ENCODE measurements at regions not wholly inside any gene's neighbourhood (a gene's known extent, or its start where the extent isn't known, plus 50 kb on each side); places are given as distances from the start of the nearest gene placed in this dataset.
"Not testable (repeated sequence)": the region's sequence is repeated elsewhere in the genome, so short reads cannot be mapped to it uniquely, and the experiment has no call there.

DNA sequence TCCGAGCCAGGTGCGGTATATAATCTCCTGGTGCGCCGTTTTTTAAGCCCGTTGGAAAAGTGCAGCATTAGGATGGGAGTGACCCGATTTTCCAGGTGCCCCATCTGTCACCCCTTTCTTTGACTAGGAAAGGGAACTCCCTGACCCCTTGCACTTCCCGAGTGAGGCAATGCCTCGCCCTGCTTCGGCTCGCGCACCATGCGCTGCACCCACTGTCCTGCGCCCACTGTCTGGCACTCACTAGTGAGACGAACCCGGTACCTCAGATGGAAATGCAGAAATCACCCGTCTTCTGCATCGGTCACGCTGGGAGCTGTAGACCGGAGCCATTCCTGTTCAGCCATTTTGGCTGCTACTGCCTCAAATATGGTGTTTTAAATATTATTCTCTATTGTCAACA is 198.0 kb downstream of the MEIS1 start:
- intact Hi-C loops (cut with micrococcal nuclease); H3K36me3 ChIP-seq (ENCODE audit: control insufficient read depth, insufficient read depth, low read length); H3K4me1 Mint-ChIP-seq; ATAC-seq; H3K4me3 Mint-ChIP-seq; DNase-seq; H3K27me3 Mint-ChIP-seq (ENCODE audit: low read depth in 2 of 2); H3K27me3 ChIP-seq (ENCODE audit: control insufficient read depth, insufficient read depth, low read length); H3K4me3 ChIP-seq (ENCODE audit: low read length); H3K9me3 Mint-ChIP-seq; H3K4me1 ChIP-seq (ENCODE audit: control insufficient read depth, insufficient read depth, low read length); H3K36me3 Mint-ChIP-seq; H3K27ac ChIP-seq (ENCODE audit: low read length); H3K27ac Mint-ChIP-seq; H3K9me3 ChIP-seq (ENCODE audit: control insufficient read depth, insufficient read depth, low read length): not testable (repeated sequence)
- WGBS (ENCODE audit: insufficient coverage): 92% methylated on average over 19 of the region's 19 CpGs

DNA sequence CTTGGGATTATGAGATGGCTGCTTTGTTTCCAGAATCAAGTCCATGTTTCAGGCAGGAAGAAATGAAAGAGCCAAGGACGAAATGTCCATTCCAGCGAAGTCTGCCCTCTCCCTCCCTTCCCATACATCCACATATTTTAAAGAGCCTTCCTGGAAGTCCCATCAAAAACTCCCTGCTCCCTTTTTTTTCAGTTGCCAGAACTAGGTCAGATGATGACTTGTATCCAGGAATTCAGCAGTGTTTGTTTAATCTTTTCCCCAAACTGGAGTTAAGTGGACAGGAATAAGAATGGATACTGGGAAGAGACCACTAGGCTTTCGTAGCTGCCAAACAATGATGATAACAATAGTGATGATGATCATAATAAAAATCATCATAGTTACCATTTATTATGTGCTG is 198.7 kb downstream of the MEIS1 start:
- H3K36me3 ChIP-seq (ENCODE audit: control insufficient read depth, insufficient read depth, low read length): no peaks in the 10 kb centered on the region
- no peak overlapping the region for H3K4me3 Mint-ChIP-seq
- 92% methylated on average over 2 of the region's 3 CpGs for WGBS (ENCODE audit: insufficient coverage)
- no peaks in the 10 kb centered on the region for H3K27me3 ChIP-seq (ENCODE audit: control insufficient read depth, insufficient read depth, low read length)
- H3K4me3 ChIP-seq (ENCODE audit: low read length): no peak overlapping the region
- intact Hi-C loops (cut with micrococcal nuclease): no loop called here
- no peaks in the 10 kb centered on the region for H3K4me1 Mint-ChIP-seq
- no peak for DNase-seq
- H3K9me3 ChIP-seq (ENCODE audit: control insufficient read depth, insufficient read depth, low read length): peaks cover 8% of the 10 kb centered on the region
- peaks cover 0 to 2% of the 10 kb centered on the region in 2 donors for H3K27me3 Mint-ChIP-seq (ENCODE audit: low read depth in 2 of 2)
- no peak for ATAC-seq
- no peaks in the 10 kb centered on the region for H3K4me1 ChIP-seq (ENCODE audit: control insufficient read depth, insufficient read depth, low read length)
- peaks cover 6 to 7% of the 10 kb centered on the region in 2 donors for H3K9me3 Mint-ChIP-seq
- no peaks in the 10 kb centered on the region for H3K36me3 Mint-ChIP-seq
- H3K27ac ChIP-seq (ENCODE audit: low read length): no peak overlapping the region
- H3K27ac Mint-ChIP-seq: no peak overlapping the region
- TF ChIP-seq, protein P1, sequence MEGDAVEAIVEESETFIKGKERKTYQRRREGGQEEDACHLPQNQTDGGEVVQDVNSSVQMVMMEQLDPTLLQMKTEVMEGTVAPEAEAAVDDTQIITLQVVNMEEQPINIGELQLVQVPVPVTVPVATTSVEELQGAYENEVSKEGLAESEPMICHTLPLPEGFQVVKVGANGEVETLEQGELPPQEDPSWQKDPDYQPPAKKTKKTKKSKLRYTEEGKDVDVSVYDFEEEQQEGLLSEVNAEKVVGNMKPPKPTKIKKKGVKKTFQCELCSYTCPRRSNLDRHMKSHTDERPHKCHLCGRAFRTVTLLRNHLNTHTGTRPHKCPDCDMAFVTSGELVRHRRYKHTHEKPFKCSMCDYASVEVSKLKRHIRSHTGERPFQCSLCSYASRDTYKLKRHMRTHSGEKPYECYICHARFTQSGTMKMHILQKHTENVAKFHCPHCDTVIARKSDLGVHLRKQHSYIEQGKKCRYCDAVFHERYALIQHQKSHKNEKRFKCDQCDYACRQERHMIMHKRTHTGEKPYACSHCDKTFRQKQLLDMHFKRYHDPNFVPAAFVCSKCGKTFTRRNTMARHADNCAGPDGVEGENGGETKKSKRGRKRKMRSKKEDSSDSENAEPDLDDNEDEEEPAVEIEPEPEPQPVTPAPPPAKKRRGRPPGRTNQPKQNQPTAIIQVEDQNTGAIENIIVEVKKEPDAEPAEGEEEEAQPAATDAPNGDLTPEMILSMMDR (IDR thresholded peaks at IDR 0.05): no peak

DNA sequence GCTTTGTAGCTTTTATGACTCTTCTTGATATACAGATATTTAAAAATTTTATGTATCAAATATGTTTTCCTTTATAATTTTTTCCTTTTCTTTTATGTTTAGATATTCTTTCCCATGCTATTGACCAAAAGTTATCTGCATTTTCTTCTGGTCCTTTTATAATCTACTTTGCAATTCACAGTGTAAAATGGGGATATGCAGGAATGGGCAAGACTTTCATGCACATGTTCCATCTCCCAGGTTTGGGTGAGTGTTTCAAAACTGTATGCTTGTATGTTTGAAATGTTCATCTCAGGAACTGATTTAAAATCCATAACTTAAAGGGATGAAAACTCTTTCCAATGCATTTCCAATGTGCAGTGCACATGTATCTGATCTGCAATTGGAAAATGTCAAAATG is 199.9 kb downstream of the MEIS1 start:
- H3K4me1 Mint-ChIP-seq: no peaks in the 10 kb centered on the region
- DNase-seq: no peak
- no peak overlapping the region for H3K27ac Mint-ChIP-seq
- Histone ChIP-seq H3K4me3 (ENCODE audit: low read length) (no peak overlapping the region), H3K36me3 (ENCODE audit: control insufficient read depth, insufficient read depth, low read length) (no peaks in the 10 kb centered on the region), H3K9me3 (ENCODE audit: control insufficient read depth, insufficient read depth, low read length) (peaks cover 8% of the 10 kb centered on the region), H3K27ac (ENCODE audit: low read length) (no peak overlapping the region), H3K4me1 (ENCODE audit: control insufficient read depth, insufficient read depth, low read length) (no peaks in the 10 kb centered on the region), H3K27me3 (ENCODE audit: control insufficient read depth, insufficient read depth, low read length) (no peaks in the 10 kb centered on the region)
- no peak for ATAC-seq
- peaks cover 6 to 7% of the 10 kb centered on the region in 2 donors for H3K9me3 Mint-ChIP-seq
- H3K36me3 Mint-ChIP-seq: no peaks in the 10 kb centered on the region
- intact Hi-C loops (cut with micrococcal nuclease): no loop called here
- no peak overlapping the region for H3K4me3 Mint-ChIP-seq
- H3K27me3 Mint-ChIP-seq (ENCODE audit: low read depth in 2 of 2): peaks cover 0 to 2% of the 10 kb centered on the region in 2 donors
- TF ChIP-seq, protein P1 (IDR thresholded peaks at IDR 0.05): no peak

DNA sequence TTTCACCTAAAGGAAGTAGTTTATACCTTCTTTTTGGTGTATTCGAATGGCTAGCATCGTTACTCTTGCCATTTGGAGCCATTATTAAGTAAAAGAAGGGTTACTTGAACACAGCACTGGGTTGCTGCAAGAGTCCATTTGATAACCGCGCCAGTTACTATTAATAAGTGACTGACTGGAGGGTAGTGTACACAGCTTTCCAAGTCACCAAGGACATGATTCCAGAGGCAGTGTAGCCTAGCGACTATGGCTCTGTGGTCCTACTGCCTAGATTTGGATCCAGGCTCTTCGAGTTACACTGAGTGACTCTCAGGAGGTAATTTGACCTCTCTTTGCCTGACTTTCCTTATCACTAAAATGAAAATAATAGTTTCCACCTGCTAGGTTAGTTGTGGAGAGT is 206.8 kb downstream of the MEIS1 start:
- no peak overlapping the region for H3K4me3 Mint-ChIP-seq
- H3K27me3 ChIP-seq (ENCODE audit: control insufficient read depth, insufficient read depth, low read length): no peaks in the 10 kb centered on the region
- no peak overlapping the region for H3K4me3 ChIP-seq (ENCODE audit: low read length)
- intact Hi-C loops (cut with micrococcal nuclease): no loop called here
- DNase-seq: no peak
- H3K27ac Mint-ChIP-seq: no peak overlapping the region
- ATAC-seq: no peak
- peaks cover 0 to 2% of the 10 kb centered on the region in 2 donors for H3K27me3 Mint-ChIP-seq (ENCODE audit: low read depth in 2 of 2)
- peaks cover 3 to 8% of the 10 kb centered on the region in 2 donors for H3K9me3 Mint-ChIP-seq
- 93% methylated on average over 6 of the region's 6 CpGs for WGBS (ENCODE audit: insufficient coverage)
- no peaks in the 10 kb centered on the region for H3K4me1 Mint-ChIP-seq
- no peaks in the 10 kb centered on the region for H3K36me3 Mint-ChIP-seq
- no peaks in the 10 kb centered on the region for H3K9me3 ChIP-seq (ENCODE audit: control insufficient read depth, insufficient read depth, low read length)
- no peak overlapping the region for H3K27ac ChIP-seq (ENCODE audit: low read length)
- H3K4me1 ChIP-seq (ENCODE audit: control insufficient read depth, insufficient read depth, low read length): no peaks in the 10 kb centered on the region
- no peaks in the 10 kb centered on the region for H3K36me3 ChIP-seq (ENCODE audit: control insufficient read depth, insufficient read depth, low read length)
- TF ChIP-seq, protein P1 (IDR thresholded peaks at IDR 0.05): no peak

DNA sequence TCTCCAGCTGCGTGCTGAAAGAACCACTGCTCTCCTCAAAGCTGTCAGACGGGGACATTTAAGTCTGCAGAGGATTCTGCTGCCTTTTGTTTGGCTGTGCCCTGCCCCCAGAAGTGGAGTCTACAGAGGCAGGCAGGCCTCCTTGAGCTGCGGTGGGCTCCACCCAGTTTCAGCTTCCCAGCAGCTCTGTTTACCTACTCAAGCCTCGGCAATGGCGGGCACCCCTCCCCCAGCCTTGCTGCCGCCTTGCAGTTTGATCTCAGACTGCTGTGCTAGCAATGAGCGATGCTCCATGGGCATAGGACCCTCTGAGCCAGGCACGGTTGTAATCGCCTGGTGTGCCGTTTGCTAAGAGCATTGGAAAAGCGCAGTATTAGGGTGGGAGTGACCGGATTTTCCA is 213.2 kb downstream of the MEIS1 start:
- 88% methylated on average over 12 of the region's 12 CpGs for WGBS (ENCODE audit: insufficient coverage)
- H3K4me3 Mint-ChIP-seq; H3K36me3 ChIP-seq (ENCODE audit: control insufficient read depth, insufficient read depth, low read length); ATAC-seq; H3K9me3 Mint-ChIP-seq; intact Hi-C loops (cut with micrococcal nuclease); H3K9me3 ChIP-seq (ENCODE audit: control insufficient read depth, insufficient read depth, low read length); H3K4me1 ChIP-seq (ENCODE audit: control insufficient read depth, insufficient read depth, low read length); H3K27ac Mint-ChIP-seq; H3K4me1 Mint-ChIP-seq; H3K36me3 Mint-ChIP-seq; H3K4me3 ChIP-seq (ENCODE audit: low read length); H3K27me3 Mint-ChIP-seq (ENCODE audit: low read depth in 2 of 2); H3K27me3 ChIP-seq (ENCODE audit: control insufficient read depth, insufficient read depth, low read length); DNase-seq; H3K27ac ChIP-seq (ENCODE audit: low read length): not testable (repeated sequence)

All from natural killer cell (primary cell).